GM18498 (cell line): ENCODE measurements at regions not wholly inside any gene's neighbourhood (a gene's known extent, or its start where the extent isn't known, plus 50 kb on each side); places are given as distances from the start of the nearest gene placed in this dataset.

ENCODE experiments used
- ATAC-seq: cut with Tn5 transposase; IDR thresholded peaks from one replicate; pipeline ENCODE4 v1.9.1; 2021; ENCODE audit warnings: mild to moderate bottlenecking, moderate library complexity; ENCODE audit not compliant: unreplicated experiment

DNA sequence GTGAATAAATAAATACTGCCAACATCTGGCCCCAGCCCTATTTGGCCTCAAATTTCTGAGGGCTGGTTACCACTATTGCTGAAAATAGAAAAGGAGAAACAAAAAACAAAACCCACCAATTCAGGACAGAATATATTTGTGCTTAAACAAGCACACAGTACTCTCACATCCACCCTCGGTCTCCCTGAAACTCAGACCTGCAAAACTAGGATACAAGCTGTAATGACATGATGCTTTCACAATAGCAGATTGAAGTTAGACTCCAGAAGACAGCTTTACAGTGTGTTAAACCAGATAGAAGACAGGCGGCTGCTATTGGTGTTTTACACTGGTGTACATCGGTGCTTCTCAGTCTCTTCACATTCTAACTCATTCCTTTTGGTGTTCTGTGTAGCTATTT lies 214.9 kb upstream of the DMRT1 start:
- peak; percentile 87 for ATAC-seq

DNA sequence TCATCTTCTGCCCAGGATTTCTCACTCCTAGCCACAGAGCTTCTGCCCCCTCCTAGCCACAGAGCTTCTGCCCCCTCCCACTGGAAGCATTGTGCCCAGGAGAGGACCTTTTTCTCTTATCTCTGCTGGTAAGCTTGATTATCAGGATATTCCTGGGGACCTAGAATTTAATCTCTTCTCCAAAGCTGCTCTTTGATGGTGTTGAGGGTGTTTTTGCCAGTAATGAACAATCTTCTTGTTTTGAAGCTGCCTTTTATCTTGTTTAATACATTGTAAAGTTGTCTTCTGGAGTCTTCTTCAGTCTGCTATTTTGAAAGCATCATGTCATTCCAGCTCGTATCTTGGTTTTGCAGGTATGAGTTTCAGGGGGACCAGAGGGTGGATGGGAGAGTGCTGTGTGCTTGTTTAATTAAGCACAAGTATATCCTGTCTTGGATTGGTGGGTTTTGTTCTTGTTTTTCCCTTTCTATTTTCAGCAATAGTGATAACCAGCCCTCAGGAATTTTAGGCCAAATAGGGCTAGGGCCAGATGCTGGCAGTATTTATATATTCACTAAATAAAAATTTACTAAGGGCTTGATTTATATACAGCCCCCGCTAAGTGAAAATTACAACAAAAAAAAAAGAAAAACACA lies 214.0 kb upstream of the DMRT1 start:
- ATAC-seq: no peak

DNA sequence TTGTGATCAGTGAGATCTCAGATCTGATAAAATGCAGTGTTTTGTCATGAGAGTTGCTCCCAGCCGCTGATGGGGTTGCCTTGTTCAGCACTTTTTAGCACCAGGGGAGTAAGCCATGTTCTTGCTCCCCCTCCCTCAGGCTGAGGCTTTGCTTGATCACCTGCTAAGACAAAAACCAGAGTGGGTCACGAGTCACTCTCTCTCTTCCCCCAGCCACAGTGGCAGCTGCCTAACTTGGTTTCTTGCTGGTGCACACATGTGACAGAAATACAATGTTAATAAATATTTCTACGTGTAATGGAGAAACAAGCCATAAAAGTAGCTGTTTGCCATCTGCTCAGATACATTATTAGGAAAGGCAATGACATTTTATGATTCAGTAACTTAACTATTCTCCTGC lies 212.4 kb upstream of the DMRT1 start:
- ATAC-seq: no peak

DNA sequence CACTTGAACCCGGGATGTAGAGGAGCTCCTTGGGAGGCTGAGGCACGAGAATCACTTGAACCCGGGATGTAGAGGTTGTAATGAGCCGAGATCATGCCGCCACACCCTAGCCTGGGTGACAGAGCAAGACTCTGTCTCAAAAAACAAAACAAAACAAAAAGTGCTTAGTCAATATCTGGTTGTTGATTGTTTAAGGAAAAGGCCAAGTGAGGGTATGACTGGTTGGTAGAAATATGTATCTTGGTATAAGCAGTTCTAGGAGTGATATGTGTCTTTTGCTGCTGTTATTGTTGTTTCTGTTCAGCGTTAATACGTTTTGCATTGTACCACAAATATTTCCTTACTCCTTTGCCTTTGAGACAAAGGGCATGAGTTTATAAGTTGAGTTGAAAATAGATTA lies 210.7 kb upstream of the DMRT1 start:
- no peak for ATAC-seq

DNA sequence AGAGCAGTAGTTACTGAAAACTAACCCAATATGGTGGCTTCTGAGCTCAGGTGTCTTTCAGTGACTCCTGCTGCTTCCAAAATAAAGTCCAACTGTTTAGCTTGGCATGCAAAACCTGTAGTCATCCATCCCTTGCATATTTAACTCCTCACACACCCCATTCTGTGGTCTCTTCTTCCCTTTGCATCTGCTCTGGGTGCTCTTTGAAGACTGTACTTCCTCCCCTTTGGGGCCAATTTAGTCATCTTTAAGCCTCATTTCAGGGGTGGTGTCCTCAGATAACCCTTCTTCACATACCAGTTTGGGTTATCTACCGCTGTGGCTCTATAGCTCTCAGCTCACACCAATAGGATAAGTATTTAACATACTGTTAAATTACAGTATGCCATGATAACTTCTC lies 209.9 kb upstream of the DMRT1 start:
- no peak for ATAC-seq

DNA sequence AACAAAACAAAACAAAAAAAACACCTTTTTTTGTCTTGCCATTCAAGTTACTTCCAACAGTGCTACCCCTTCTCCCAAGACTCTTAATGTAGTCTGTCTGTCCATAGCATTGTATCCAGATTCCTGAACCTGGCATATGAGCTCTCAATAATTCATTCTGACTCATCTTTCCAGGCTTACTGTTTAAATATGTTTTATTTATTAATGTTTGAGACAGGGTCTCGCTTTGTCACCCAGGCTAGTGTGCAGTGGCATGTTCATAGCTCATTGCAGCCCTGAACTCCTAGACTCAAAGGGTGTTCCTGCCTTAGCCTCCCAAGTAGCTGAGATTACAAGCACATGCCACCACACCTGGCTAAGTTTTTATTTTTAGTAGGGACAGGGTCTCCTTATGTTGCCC lies 208.0 kb upstream of the DMRT1 start:
- ATAC-seq: no peak

DNA sequence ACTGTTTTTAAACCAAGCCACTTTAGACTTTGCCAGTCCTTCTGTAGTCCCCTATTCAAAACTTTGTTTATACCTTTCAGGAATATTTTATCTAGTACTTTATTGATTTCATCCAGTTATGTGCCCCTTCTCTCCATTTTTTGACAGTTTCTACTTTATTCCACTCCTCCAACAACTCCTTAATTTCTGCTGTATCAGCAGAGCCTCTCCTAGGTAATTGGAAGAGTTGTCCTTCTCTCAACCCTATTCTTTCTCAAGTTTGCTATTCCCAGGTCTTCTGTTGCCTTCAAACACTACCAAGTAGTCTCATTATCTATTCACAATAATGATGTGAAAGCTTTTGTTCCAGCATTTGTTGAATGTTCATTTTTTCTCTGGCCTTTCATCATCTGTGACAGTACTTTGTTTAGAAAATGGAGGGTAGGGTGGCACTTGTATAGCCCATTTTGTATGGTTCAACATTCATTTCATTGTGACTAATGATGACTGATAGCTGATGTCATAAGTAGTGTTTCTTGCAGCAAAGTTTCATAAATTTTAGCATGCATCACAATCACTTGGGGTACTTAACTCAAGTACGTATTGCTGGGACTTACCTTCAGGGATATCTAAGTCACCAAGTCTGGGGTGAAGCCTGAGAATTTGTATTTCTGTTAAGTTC lies 204.4 kb upstream of the DMRT1 start:
- ATAC-seq: no peak

DNA sequence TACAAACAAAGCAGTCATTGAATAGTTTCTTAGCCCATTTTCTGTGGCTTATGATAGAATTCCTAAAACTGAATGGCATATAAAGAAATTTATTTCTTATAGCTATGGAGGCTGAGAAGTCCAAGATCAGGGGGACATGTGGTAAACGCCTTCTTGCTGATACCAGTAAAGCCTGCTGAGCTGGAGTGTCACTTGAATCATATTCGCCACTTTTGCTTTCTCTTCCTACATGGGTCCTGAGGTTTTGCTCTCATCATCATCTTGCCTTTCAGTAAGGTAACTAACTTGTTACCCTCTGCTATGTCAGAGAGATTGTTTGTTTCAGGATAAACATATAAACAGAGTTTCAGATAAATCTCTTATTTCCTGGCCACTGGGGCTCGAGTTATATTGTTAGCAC lies 203.3 kb upstream of the DMRT1 start:
- no peak for ATAC-seq

DNA sequence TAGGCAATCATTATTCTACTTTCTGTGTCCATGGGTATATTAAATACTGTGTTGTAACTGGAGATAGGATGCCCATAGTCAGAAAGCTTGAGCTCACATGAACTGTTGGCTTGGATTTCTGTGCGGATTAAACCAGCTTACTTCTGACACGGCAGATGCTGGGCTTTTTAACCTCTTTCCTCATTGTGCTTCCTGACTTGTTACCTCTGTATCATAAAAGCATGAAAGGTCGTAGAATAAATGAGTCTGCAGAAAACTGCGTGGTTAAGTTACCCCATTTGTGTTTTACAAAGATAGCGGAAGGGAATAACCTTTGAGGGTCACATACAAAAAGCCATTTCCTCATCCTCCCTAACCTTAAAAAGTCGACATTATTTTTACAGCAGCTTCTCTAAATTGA lies 199.5 kb upstream of the DMRT1 start:
- ATAC-seq: no peak

DNA sequence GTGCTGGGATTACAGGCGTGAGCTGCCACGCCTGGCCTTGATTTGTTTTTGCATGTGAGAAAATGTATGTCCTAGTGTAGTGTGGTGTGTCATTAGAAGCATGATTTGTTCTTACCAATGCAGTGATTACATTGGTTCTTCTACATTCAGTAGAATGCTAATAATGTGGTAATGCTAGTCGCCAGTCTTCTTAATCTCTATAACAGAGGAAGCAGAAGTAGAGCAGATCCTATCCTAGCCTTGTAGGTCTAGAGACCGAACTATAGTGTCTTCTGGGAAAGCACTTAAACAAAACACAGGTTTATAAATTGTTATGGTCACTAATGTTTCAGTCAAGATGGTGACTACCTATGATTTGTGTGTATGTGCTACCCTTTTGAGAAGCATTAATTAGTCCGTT lies 197.5 kb upstream of the DMRT1 start:
- no peak for ATAC-seq

DNA sequence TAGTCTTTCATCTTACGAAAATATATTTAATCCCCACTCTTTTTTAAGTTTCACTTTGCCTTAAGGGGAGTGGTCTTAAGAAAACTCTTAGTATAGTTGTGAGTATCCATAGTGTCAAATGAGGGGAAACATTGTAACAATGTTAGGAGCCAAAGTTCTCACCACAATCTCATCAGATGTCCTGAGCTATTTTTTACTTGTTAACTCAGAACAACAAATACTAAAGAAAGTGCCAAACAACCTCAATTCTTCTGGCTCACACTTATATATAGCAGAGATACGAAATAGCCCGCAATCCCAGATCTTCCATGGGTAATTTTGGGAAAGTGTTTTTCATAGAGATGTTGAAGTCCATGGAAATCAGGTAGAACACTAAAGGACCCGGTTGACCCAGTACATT lies 194.0 kb upstream of the DMRT1 start:
- ATAC-seq: no peak

DNA sequence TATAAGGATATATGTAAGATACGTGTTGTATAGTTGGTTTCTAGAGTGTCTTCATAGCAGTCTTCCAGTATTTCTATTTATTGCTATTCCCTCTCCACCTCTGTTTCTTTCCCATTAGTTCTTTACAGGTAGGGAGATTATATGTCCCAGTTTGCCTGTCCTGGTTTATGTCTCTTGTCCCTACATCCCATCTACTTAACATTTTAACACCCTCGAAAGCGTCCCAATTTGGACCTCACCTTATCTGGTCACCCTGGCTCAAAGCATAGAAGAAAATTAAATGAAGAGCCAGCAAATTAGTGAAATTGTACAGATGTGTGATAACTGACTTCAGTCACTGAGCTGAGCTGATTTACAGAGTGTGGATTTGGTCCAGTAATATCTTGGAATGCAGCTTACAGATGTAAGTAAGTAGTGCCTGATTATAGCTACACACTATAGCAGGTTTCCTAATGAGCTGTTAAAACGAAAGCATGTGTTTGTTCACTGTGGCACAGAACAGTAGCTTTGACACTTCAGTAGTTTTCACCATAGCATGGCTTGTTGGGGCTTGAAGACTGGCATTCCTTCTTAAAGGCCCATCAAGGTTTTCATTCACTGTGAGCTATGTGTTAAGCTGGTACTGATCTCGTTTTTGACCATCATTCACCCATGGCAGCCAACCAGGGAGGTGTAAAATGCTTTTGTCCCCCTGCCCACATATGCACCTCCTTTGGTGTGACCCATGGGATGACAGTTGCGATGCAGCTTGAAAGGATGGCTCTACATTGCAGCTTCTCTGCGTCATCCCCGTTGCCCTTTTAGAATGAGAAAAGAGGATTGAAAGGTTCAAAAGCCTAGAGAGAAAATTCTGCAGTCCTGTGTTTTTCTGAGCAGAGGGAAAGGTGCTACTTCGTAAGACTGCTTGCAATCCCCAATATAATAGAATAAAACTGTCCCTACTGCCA lies 192.1 kb upstream of the DMRT1 start:
- ATAC-seq: peak; percentile 64

DNA sequence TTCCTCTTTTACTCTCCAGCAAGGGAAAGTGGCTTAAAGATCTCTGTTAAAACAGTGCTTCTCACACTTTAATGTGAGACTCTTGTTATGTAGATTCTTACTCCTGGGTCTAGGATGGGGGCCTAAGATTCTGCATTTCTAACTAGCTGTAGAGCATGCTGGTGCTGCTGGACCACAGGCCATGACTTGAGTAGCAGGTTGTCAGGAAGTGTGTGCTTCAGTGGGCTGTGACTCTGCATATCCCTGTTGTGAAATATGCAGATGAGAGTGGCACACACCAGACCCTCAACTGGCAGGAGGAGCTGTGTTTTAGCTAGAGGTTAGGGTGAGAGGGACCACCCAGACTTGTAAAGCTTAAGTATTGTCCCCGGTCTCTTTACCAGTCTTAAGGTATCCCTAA lies 191.1 kb upstream of the DMRT1 start:
- no peak for ATAC-seq

DNA sequence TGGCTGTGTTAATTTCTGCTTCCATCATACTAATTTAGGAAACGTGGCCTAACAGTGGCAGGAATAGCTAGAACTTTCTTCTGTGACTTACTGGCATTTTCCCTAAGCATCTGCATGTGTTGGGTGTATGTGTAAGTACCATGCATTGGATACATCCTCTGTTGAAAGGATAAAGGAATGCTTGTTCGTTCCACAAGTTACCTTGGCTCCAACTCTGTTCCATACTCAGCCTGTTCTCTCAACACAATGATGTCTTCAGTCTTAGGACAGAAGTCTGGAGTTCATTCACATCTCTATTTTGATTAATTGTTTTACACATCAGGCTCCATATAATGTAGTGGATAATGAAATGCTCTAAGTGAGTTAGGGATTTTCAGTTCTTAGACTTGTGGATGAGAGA lies 190.1 kb upstream of the DMRT1 start:
- ATAC-seq: no peak

DNA sequence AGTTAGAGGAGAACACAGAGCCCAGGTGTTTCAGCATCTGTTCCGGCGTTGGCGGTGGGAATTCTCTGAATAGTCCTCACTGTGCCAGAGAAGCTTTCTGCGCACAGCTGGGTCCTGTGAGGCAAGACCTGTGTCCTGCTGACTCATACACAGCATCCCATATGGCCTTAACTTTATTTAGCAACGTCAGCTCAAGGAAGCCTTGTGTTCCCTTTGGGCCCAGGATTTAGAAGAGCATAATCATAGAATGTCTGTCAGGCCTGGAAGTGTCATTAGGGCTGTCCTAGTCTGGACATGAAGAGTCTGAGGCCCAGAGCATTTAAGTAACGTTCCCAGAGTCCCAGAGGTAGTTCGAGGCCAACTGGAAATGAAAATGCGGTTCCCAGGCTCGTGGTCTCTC lies 188.6 kb upstream of the DMRT1 start:
- ATAC-seq: no peak

DNA sequence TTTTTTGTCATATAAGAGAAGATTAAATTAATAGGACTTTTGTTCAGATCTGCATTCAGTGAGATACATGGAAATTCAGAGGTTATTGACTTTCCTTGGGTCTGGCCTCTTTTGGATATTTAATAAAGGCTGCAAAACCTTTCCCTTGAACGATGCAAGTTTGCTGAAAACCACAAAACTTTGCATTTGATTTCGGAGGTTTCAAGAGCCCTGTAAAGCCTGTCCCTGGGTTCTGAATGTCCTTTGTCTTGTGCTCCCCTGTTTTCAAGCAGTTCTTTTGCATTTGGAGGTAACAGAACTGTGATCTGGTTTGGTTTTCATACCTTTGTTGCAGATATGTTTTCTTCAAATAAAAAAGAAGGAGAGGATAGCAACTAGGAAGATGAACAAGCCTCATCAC lies 188.1 kb upstream of the DMRT1 start:
- no peak for ATAC-seq

DNA sequence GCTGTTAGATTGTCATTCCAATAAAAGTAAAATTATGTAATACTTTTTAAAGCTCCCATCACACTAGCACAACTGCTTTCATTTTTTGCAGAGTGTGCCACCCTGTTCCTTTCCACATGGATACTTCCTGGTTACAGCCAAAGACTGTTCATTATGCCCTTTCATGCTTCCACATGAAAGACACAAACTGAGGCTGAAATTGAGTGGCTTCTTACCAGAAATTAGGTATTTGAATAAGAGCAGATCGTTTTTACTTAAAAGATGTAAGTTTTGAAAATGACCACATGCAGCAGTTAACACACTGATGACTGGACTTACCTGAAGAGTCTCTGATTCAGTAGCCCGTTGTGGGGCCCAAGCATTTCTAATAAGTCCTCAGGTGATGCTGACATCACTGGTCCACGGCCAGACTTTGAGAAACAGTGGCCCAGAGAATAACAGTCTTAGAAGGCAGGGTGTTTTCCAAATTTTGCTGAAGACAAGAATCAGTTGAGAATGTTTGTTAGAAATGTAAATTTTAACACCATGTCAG lies 187.6 kb upstream of the DMRT1 start:
- no peak for ATAC-seq

DNA sequence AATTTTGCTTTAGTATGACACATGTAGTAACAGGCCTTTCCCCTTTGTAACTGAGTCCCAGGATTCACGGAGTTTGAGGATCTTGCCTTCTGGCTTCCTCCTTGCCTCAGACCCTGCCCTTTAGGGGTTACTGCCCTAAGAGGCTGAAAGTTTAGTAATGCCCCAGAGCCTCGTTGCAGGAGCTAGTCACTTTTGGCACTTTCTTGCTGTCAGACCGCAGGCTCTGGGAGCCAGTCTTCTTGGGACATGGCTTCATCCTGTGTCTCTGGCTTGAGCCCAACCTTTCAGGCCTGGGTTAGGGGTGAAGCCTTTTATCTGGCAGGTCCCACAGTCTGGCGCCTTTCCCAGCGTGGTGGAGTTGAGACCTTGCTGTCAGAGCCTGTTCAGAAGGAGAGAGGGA lies 185.6 kb upstream of the DMRT1 start:
- no peak for ATAC-seq

DNA sequence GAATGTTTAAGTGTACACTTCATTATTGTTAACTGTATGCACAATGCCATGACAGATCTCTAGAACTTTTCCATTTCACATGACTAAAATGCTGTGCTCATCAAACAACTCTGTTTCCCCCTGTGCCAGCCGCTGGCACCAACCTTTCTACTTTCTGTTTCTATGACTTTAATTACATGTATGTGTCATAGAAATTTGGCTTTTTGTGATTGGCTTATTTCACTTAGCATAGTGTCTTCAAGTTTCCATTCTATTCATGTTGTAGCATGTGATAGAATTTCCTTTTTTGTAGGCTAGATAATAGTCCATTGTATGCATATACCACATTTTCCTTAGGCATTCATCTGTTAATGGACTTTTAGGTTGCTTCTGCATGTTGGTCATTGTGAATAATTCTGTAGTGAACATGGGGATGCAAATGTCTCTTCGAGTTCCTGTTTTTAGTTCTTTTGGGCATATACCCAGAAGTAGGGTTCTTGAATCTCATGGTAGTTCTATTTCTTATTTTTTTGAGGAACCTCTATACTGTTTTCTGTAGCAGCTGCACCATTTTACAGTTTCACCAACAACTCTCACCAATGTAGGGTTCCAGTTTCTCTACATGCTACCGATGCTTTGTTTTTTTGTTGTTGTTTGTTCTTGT lies 184.4 kb upstream of the DMRT1 start:
- no peak for ATAC-seq

DNA sequence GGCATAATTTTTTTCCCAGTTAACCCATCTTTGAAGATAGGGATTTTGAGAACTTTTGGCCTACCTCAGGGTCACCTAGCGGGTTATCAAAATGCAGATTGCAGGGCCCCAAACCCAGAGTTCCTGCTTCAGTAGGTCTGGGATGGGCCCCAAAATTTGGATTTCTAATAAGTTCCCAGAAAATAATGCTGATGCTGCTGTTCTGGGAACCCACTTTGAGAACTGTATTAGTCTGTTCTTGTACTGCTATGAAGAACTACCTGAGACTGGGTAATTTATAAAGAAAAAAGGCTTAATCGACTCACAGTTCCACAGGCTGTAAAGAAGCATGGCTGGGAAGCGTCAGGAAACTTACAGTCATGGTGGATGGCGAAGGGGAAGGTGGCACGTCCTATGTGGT lies 182.2 kb upstream of the DMRT1 start:
- ATAC-seq: no peak

DNA sequence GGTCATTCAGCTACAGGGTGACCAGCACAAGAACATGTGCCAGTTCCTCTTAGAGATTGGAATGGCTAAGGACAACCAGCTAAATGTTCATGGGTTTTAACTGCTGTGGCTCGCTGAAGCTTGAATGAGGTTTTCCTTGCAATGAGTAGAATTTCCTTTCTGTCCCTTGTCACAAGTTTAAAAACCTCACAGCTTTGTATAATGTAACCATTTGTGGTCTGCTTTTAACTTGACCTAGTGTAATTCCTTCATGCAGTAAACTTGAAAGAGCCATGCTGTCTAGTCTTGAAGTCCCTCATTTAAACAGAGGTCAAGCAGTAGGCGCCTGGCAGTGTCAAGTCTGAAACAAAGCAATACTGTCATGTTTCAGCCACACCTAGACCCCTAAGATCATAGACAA lies 181.3 kb upstream of the DMRT1 start:
- no peak for ATAC-seq
